ENCODE measurements at regions not wholly inside any gene's neighbourhood (a gene's known extent, or its start where the extent isn't known, plus 50 kb on each side); places are given as distances from the start of the nearest gene placed in this dataset.
"Not testable (repeated sequence)": the region's sequence is repeated elsewhere in the genome, so short reads cannot be mapped to it uniquely, and the experiment has no call there.

- H3K4me3 ChIP-seq (ENCODE audit: insufficient read depth, low read depth, low read length) = no peak overlapping the region
- no peaks in the 10 kb centered on the region for H3K36me3 ChIP-seq (ENCODE audit: control insufficient read depth, insufficient read depth, low read length)
- H3K27me3 ChIP-seq (ENCODE audit: control insufficient read depth, insufficient read depth, low read length, poor library complexity, severe bottlenecking) = no peaks in the 10 kb centered on the region
- H3K9me3 ChIP-seq (ENCODE audit: control insufficient read depth, low read length) = no peaks in the 10 kb centered on the region
- WGBS, 2 experiments = 60 to 79% methylated on average over 4 of the region's 4 CpGs
- no peaks in the 10 kb centered on the region for H3K4me1 ChIP-seq (ENCODE audit: control insufficient read depth, insufficient read depth, low read length)
- H3K27ac ChIP-seq (ENCODE audit: insufficient read depth, low read depth, low read length, poor library complexity, severe bottlenecking) = no peak overlapping the region
These were observed 133.3 kb upstream of the IFNE start for GRCh38 chr9:21615446-21615845.

- no peak overlapping the region for H3K27ac ChIP-seq (ENCODE audit: insufficient read depth, low read depth, low read length, poor library complexity, severe bottlenecking)
- H3K4me3 ChIP-seq (ENCODE audit: insufficient read depth, low read depth, low read length) = no peak overlapping the region
- H3K4me1 ChIP-seq (ENCODE audit: control insufficient read depth, insufficient read depth, low read length) = no peaks in the 10 kb centered on the region
- H3K9me3 ChIP-seq (ENCODE audit: control insufficient read depth, low read length) = no peaks in the 10 kb centered on the region
- no peaks in the 10 kb centered on the region for H3K36me3 ChIP-seq (ENCODE audit: control insufficient read depth, insufficient read depth, low read length)
- H3K27me3 ChIP-seq (ENCODE audit: control insufficient read depth, insufficient read depth, low read length, poor library complexity, severe bottlenecking) = no peaks in the 10 kb centered on the region
- WGBS, 2 experiments = 89 to 90% methylated on average over 5 to 6 of the region's 6 CpGs
These were observed 134.1 kb upstream of the IFNE start for GRCh38 chr9:21616082-21616778.

GRCh38 chr9:21624675-21625644 is 142.8 kb upstream of the IFNE start:
- Histone ChIP-seq H3K27me3 (ENCODE audit: control insufficient read depth, insufficient read depth, low read length, poor library complexity, severe bottlenecking) (no peaks in the 10 kb centered on the region), H3K4me1 (ENCODE audit: control insufficient read depth, insufficient read depth, low read length) (no peaks in the 10 kb centered on the region), H3K27ac (ENCODE audit: insufficient read depth, low read depth, low read length, poor library complexity, severe bottlenecking) (no peak overlapping the region), H3K36me3 (ENCODE audit: control insufficient read depth, insufficient read depth, low read length) (no peaks in the 10 kb centered on the region), H3K4me3 (ENCODE audit: insufficient read depth, low read depth, low read length) (no peak overlapping the region), H3K9me3 (ENCODE audit: control insufficient read depth, low read length) (no peaks in the 10 kb centered on the region)
- 85 to 89% methylated on average over 2 of the region's 3 CpGs for WGBS, 2 experiments

GRCh38 chr9:21626493-21626892 is 144.4 kb upstream of the IFNE start:
- WGBS, 2 experiments = 85 to 92% methylated on average over 2 of the region's 2 CpGs

GRCh38 chr9:21628954-21629353 is 146.8 kb upstream of the IFNE start:
- not testable (repeated sequence) for H3K27ac ChIP-seq (ENCODE audit: insufficient read depth, low read depth, low read length, poor library complexity, severe bottlenecking); H3K36me3 ChIP-seq (ENCODE audit: control insufficient read depth, insufficient read depth, low read length); H3K4me1 ChIP-seq (ENCODE audit: control insufficient read depth, insufficient read depth, low read length); H3K9me3 ChIP-seq (ENCODE audit: control insufficient read depth, low read length); H3K4me3 ChIP-seq (ENCODE audit: insufficient read depth, low read depth, low read length); H3K27me3 ChIP-seq (ENCODE audit: control insufficient read depth, insufficient read depth, low read length, poor library complexity, severe bottlenecking)
- 95 to 96% methylated on average over 3 of the region's 3 CpGs for WGBS, 2 experiments

More at GRCh38 chr9:21626493-21626892, 144.4 kb upstream of the IFNE start:
- Histone ChIP-seq H3K4me3 (ENCODE audit: insufficient read depth, low read depth, low read length) (no peak overlapping the region), H3K36me3 (ENCODE audit: control insufficient read depth, insufficient read depth, low read length) (no peaks in the 10 kb centered on the region), H3K9me3 (ENCODE audit: control insufficient read depth, low read length) (no peaks in the 10 kb centered on the region), H3K4me1 (ENCODE audit: control insufficient read depth, insufficient read depth, low read length) (no peaks in the 10 kb centered on the region), H3K27me3 (ENCODE audit: control insufficient read depth, insufficient read depth, low read length, poor library complexity, severe bottlenecking) (no peaks in the 10 kb centered on the region), H3K27ac (ENCODE audit: insufficient read depth, low read depth, low read length, poor library complexity, severe bottlenecking) (no peak overlapping the region)

- no peaks in the 10 kb centered on the region for H3K36me3 ChIP-seq (ENCODE audit: control insufficient read depth, insufficient read depth, low read length)
- H3K27me3 ChIP-seq (ENCODE audit: control insufficient read depth, insufficient read depth, low read length, poor library complexity, severe bottlenecking) = no peaks in the 10 kb centered on the region
- no peaks in the 10 kb centered on the region for H3K4me1 ChIP-seq (ENCODE audit: control insufficient read depth, insufficient read depth, low read length)
- no peaks in the 10 kb centered on the region for H3K9me3 ChIP-seq (ENCODE audit: control insufficient read depth, low read length)
- no peak overlapping the region for H3K27ac ChIP-seq (ENCODE audit: insufficient read depth, low read depth, low read length, poor library complexity, severe bottlenecking)
- 75 to 100% methylated on average over 1 of the region's 2 CpGs for WGBS, 2 experiments
- no peak overlapping the region for H3K4me3 ChIP-seq (ENCODE audit: insufficient read depth, low read depth, low read length)
These were observed 152.8 kb upstream of the IFNE start for GRCh38 chr9:21634951-21635350.

- H3K27ac ChIP-seq (ENCODE audit: insufficient read depth, low read depth, low read length, poor library complexity, severe bottlenecking) = no peak overlapping the region
- no peaks in the 10 kb centered on the region for H3K4me1 ChIP-seq (ENCODE audit: control insufficient read depth, insufficient read depth, low read length)
- H3K36me3 ChIP-seq (ENCODE audit: control insufficient read depth, insufficient read depth, low read length) = no peaks in the 10 kb centered on the region
- H3K9me3 ChIP-seq (ENCODE audit: control insufficient read depth, low read length) = no peaks in the 10 kb centered on the region
- H3K27me3 ChIP-seq (ENCODE audit: control insufficient read depth, insufficient read depth, low read length, poor library complexity, severe bottlenecking) = no peaks in the 10 kb centered on the region
- WGBS, 2 experiments = 93 to 95% methylated on average over 15 to 16 of the region's 16 CpGs
- H3K4me3 ChIP-seq (ENCODE audit: insufficient read depth, low read depth, low read length) = no peak overlapping the region
These were observed 156.0 kb upstream of the IFNE start for GRCh38 chr9:21638104-21638503.

- H3K36me3 ChIP-seq (ENCODE audit: control insufficient read depth, insufficient read depth, low read length) = no peaks in the 10 kb centered on the region
- WGBS, 2 experiments = 96 to 99% methylated on average over 3 of the region's 3 CpGs
- no peak overlapping the region for H3K27ac ChIP-seq (ENCODE audit: insufficient read depth, low read depth, low read length, poor library complexity, severe bottlenecking)
- no peaks in the 10 kb centered on the region for H3K9me3 ChIP-seq (ENCODE audit: control insufficient read depth, low read length)
- no peaks in the 10 kb centered on the region for H3K4me1 ChIP-seq (ENCODE audit: control insufficient read depth, insufficient read depth, low read length)
- H3K27me3 ChIP-seq (ENCODE audit: control insufficient read depth, insufficient read depth, low read length, poor library complexity, severe bottlenecking) = no peaks in the 10 kb centered on the region
- H3K4me3 ChIP-seq (ENCODE audit: insufficient read depth, low read depth, low read length) = no peak overlapping the region
These were observed 149.3 kb upstream of the MTAP start for GRCh38 chr9:21653091-21653490.

- H3K27me3 ChIP-seq (ENCODE audit: control insufficient read depth, insufficient read depth, low read length, poor library complexity, severe bottlenecking) = no peaks in the 10 kb centered on the region
- WGBS, 2 experiments = no CpG with 5 or more reads among the region's 1 CpG
These were observed 148.8 kb upstream of the MTAP start for GRCh38 chr9:21653589-21653988.

More at GRCh38 chr9:21653589-21653988, 148.8 kb upstream of the MTAP start:
- H3K36me3 ChIP-seq (ENCODE audit: control insufficient read depth, insufficient read depth, low read length) = no peaks in the 10 kb centered on the region
- H3K27ac ChIP-seq (ENCODE audit: insufficient read depth, low read depth, low read length, poor library complexity, severe bottlenecking) = no peak overlapping the region
- H3K9me3 ChIP-seq (ENCODE audit: control insufficient read depth, low read length) = no peaks in the 10 kb centered on the region
- H3K4me3 ChIP-seq (ENCODE audit: insufficient read depth, low read depth, low read length) = no peak overlapping the region
- H3K4me1 ChIP-seq (ENCODE audit: control insufficient read depth, insufficient read depth, low read length) = no peaks in the 10 kb centered on the region

Measured in ectodermal cell (in vitro differentiated cells).